ENCODE measurements at regions not wholly inside any gene's neighbourhood (a gene's known extent, or its start where the extent isn't known, plus 50 kb on each side); places are given as distances from the start of the nearest gene placed in this dataset.

DNA sequence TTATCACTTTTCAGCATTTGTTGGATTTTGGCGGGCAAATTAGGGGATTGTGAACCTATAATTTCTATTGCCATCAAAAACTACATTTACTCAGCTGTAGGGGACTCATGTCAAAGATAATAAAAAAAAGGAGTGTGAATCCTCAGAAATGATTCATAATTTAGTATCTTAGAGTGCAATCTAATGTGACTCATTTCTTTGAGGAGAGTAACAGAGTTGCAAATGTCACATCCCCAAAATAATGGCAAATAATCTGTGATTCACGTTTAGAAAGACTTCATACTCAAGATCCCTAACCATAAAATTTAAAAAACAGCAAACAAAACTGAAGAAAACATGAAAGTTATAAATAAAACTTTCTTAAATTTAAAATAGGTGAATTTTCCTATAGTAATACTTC lies 373.0 kb downstream of the CDH2 start:
- 24 to 67% (median 51%) methylated on average over 2 of the region's 2 CpGs for WGBS, 5 donors
- Histone ChIP-seq H3K27ac (no peak overlapping the region), H3K9me3 (peaks cover 0 to 6% (median 0%) of the 10 kb centered on the region in 8 donors), H3K27me3 (replicated peaks in 1 of 7) (no peaks in the 10 kb centered on the region), H3K4me1 (no peaks in the 10 kb centered on the region), H3K4me3 (no peak overlapping the region), H3K36me3 (no peaks in the 10 kb centered on the region)
- DNase-seq = no peak
- intact Hi-C loops (cut with DNase I; ENCODE audit: low total_unique reads) = no loop called here
- TF ChIP-seq, protein P1, sequence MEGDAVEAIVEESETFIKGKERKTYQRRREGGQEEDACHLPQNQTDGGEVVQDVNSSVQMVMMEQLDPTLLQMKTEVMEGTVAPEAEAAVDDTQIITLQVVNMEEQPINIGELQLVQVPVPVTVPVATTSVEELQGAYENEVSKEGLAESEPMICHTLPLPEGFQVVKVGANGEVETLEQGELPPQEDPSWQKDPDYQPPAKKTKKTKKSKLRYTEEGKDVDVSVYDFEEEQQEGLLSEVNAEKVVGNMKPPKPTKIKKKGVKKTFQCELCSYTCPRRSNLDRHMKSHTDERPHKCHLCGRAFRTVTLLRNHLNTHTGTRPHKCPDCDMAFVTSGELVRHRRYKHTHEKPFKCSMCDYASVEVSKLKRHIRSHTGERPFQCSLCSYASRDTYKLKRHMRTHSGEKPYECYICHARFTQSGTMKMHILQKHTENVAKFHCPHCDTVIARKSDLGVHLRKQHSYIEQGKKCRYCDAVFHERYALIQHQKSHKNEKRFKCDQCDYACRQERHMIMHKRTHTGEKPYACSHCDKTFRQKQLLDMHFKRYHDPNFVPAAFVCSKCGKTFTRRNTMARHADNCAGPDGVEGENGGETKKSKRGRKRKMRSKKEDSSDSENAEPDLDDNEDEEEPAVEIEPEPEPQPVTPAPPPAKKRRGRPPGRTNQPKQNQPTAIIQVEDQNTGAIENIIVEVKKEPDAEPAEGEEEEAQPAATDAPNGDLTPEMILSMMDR (IDR thresholded peaks at IDR 0.05 in 8 of 11, conservative IDR thresholded peaks at IDR 0.05 in 3 of 11) = no peak
- TF ChIP-seq POLR2A (IDR thresholded peaks at IDR 0.05) (no peak), POLR2AphosphoS5 (IDR thresholded peaks at IDR 0.05) (no peak)

DNA sequence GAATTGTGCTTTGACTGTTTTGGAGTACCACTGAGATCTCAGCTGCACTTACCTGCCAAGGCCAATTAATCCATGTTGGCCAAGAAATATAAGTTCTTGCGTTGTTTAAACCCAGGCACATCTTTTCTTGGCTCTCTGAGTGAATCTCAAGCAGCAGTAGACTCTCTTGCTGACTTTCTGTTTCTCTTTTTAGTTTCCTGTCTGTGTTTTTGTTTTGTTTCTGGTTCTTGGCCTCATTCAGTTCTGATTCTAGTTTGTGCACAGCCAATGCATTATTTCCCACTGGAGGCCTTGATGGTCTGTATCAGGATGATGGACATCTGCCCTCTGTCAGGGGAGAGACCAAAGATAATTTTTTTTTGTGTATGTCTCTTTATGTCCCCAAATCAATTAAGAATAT lies 379.4 kb downstream of the CDH2 start:
- Histone ChIP-seq H3K27me3 (replicated peaks in 1 of 7) (no peaks in the 10 kb centered on the region), H3K27ac (no peak overlapping the region), H3K36me3 (no peaks in the 10 kb centered on the region), H3K9me3 (no peaks in the 10 kb centered on the region), H3K4me1 (no peaks in the 10 kb centered on the region), H3K4me3 (no peak overlapping the region)
- intact Hi-C loops (cut with DNase I; ENCODE audit: low total_unique reads) = no loop called here
- TF ChIP-seq POLR2AphosphoS5 (IDR thresholded peaks at IDR 0.05) (no peak), POLR2A (IDR thresholded peaks at IDR 0.05) (no peak)
- TF ChIP-seq, protein P1 (IDR thresholded peaks at IDR 0.05 in 8 of 11, conservative IDR thresholded peaks at IDR 0.05 in 3 of 11) = no peak
- WGBS, 5 donors = 55 to 82% (median 62%) methylated on average over 1 of the region's 1 CpG
- no peak for DNase-seq

DNA sequence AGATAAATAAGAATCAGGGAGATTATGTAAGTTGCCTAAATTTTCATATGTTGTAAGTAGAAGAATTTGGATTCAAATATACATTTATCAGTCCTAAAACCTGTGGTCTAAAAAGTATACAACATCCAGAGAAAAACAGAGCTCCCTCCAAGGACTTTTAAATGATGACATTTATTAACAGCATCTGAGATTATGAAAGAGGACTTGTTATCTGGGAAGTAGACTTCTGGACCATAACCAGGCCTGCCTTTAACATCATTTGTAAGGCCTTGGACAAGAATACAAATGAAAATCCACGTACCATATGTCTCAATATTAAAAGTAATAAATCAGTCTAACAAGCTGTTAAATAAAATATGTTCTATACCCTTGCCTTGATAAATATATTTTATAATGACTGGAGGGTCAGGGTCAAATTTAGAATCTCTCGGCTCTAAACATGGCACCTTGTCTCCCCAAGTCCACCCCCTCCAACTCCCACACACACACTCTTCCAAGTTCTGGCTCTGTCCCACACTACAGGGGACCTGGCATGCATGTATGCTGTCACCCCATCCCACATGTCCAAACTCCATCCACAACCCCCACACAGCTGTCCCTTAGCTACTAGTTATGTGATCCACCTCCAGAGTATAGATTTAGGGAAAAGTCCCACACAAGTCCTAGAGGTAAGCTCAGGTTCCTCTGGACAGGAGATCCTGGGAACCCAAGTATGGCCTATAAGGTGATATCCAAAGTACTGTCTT lies 382.6 kb downstream of the CDH2 start:
- DNase-seq = no peak
- intact Hi-C loops (cut with DNase I; ENCODE audit: low total_unique reads) = no loop called here
- no peaks in the 10 kb centered on the region for H3K27me3 ChIP-seq (replicated peaks in 1 of 7)
- TF ChIP-seq, protein P1 (IDR thresholded peaks at IDR 0.05 in 8 of 11, conservative IDR thresholded peaks at IDR 0.05 in 3 of 11) = no peak
- TF ChIP-seq POLR2A (IDR thresholded peaks at IDR 0.05) (no peak), POLR2AphosphoS5 (IDR thresholded peaks at IDR 0.05) (no peak)
- H3K4me1 ChIP-seq = no peaks in the 10 kb centered on the region
- no peak overlapping the region for H3K27ac ChIP-seq
- H3K36me3 ChIP-seq = no peaks in the 10 kb centered on the region
- H3K4me3 ChIP-seq = no peak overlapping the region
- no peaks in the 10 kb centered on the region for H3K9me3 ChIP-seq
- 61 to 94% (median 77%) methylated on average over 2 of the region's 2 CpGs for WGBS, 5 donors

DNA sequence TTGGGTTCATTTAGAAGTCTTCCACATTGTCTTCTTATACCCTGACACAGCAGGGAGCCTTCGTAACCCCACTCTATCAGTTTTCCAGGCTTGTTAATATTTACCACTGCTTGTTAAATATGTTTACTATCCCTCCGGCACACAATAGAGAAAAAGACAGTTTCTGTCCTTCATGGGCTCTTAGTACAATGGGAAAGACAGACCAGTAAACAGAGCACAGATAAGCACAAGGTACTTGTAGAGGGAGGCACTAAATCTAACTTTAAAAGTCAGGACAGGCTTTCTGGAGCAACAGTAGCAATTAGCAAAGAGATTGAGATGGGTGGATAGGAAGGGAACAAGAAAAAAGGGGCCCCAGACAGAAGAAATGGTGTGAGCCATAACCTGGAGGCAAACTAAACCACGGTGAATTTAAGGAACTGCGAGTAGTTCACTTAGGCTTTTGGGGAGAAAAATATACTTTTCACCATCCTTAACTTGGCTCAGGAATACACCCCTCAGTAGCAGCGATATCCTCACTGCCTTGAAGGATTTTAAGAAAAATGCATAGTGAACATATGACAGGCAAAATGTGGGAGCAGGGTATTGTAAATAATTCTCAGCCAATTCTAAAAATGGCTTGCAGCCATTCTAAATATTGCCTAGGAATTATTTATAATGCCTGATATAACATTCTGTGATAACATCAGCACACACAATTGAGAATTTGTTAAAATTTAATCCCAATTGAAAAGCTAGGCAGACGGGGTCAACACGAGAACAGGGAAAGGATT lies 383.7 kb downstream of the CDH2 start:
- H3K27me3 ChIP-seq (replicated peaks in 1 of 7) = no peaks in the 10 kb centered on the region
- WGBS, 5 donors = 77 to 86% (median 84%) methylated on average over 7 of the region's 7 CpGs
- TF ChIP-seq POLR2A (IDR thresholded peaks at IDR 0.05) = no peak
- no peak for TF ChIP-seq POLR2AphosphoS5 (IDR thresholded peaks at IDR 0.05)
- TF ChIP-seq, protein P1 (IDR thresholded peaks at IDR 0.05 in 8 of 11, conservative IDR thresholded peaks at IDR 0.05 in 3 of 11) = no peak
- H3K27ac ChIP-seq = no peak overlapping the region
- DNase-seq = no peak
- H3K36me3 ChIP-seq = no peaks in the 10 kb centered on the region
- H3K9me3 ChIP-seq = no peaks in the 10 kb centered on the region
- no peaks in the 10 kb centered on the region for H3K4me1 ChIP-seq
- intact Hi-C loops (cut with DNase I; ENCODE audit: low total_unique reads) = no loop called here
- no peak overlapping the region for H3K4me3 ChIP-seq

Data from spleen (tissue), 11 donors.